ENCODE measurements at regions not wholly inside any gene's neighbourhood (a gene's known extent, or its start where the extent isn't known, plus 50 kb on each side); places are given as distances from the start of the nearest gene placed in this dataset.
"Not testable (repeated sequence)": the region's sequence is repeated elsewhere in the genome, so short reads cannot be mapped to it uniquely, and the experiment has no call there.

DNA sequence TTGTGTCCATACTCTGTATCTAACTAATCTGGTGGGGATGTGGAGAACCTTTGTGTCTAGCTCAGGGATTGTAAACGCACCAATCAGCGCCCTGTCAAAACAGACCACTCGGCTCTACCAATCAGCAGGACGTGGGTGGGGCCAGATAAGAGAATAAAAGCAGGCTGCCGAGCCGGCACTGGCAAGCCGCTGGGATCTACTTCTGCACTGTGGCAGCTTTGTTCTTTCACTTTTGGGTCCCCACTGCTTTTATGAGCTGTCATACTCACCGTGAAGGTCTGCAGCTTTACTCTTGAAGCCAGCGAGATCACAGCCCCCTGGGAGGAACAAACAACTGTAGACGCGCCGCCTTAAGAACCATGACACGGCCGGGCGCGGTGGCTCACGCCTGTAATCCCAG lies 62.7 kb upstream of the EEF1E1 start:
- TF ChIP-seq, protein P1, sequence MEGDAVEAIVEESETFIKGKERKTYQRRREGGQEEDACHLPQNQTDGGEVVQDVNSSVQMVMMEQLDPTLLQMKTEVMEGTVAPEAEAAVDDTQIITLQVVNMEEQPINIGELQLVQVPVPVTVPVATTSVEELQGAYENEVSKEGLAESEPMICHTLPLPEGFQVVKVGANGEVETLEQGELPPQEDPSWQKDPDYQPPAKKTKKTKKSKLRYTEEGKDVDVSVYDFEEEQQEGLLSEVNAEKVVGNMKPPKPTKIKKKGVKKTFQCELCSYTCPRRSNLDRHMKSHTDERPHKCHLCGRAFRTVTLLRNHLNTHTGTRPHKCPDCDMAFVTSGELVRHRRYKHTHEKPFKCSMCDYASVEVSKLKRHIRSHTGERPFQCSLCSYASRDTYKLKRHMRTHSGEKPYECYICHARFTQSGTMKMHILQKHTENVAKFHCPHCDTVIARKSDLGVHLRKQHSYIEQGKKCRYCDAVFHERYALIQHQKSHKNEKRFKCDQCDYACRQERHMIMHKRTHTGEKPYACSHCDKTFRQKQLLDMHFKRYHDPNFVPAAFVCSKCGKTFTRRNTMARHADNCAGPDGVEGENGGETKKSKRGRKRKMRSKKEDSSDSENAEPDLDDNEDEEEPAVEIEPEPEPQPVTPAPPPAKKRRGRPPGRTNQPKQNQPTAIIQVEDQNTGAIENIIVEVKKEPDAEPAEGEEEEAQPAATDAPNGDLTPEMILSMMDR (IDR thresholded peaks at IDR 0.05; ENCODE audit: low read depth, low read length), result not testable (repeated sequence)
- TF ChIP-seq EZH2phosphoT487 (IDR thresholded peaks at IDR 0.05; ENCODE audit: low read depth), result not testable (repeated sequence)

Data from OCI-LY3 (cell line).